AG04449 (cell line): ENCODE measurements at regions not wholly inside any gene's neighbourhood (a gene's known extent, or its start where the extent isn't known, plus 50 kb on each side); places are given as distances from the start of the nearest gene placed in this dataset.

ENCODE experiments used
- CTCF ChIA-PET: fragments of 350-600 bp; formaldehyde crosslinking; extraction: SDS; loops from one replicate; lab custom pipeline; 2021; ENCODE audit warnings: antibody characterized with exemption; lab: Yijun Ruan, JAX
- POLR2A ChIA-PET: fragments of 400-600, 350-600 bp; formaldehyde crosslinking; extraction: SDS; loops from one replicate; lab custom pipeline; 2020; ENCODE audit warnings: antibody characterized with exemption, inconsistent platforms; lab: Yijun Ruan, JAX
- DNase-seq: peaks from one replicate; pipeline ENCODE4 v3.0.0-alpha.2; 2010; ENCODE audit warnings: low read depth, low spot score
- H3K4me3 ChIP-seq: 2 replicates; pipeline ENCODE4 v1.5.1; 2011; ENCODE audit warnings: low read depth, mild to moderate bottlenecking, control low read depth, low read length
- CTCF ChIP-seq: IDR thresholded peaks from one replicate; pipeline ENCODE4 v1.5.1; 2011; ENCODE audit warnings: mild to moderate bottlenecking, moderate library complexity, low read length, control low read depth, inconsistent platforms; ENCODE audit not compliant: insufficient read depth; ENCODE audit errors: missing control alignments

GRCh38 chr18:10160251-10160650, 246.4 kb downstream of the VAPA start:
- POLR2A ChIA-PET: no interaction called here
- no peak for TF ChIP-seq CTCF
- CTCF ChIA-PET: interaction anchor here (1.2 kb wide), 1 partner anchor 359 kb away, joined by 3 read pairs; no protein-coding TSS in a partner anchor
- no peak overlapping the region for H3K4me3 ChIP-seq
- DNase-seq: no peak

GRCh38 chr18:10161315-10161714, 247.5 kb downstream of the VAPA start:
- TF ChIP-seq CTCF: no peak
- CTCF ChIA-PET: no interaction called here

GRCh38 chr18:10162340-10162739, 248.5 kb downstream of the VAPA start:
- ChIA-PET CTCF (no interaction called here), POLR2A (no interaction called here)
- no peak overlapping the region for H3K4me3 ChIP-seq
- TF ChIP-seq CTCF: no peak
- DNase-seq: no peak

More at GRCh38 chr18:10161315-10161714, 247.5 kb downstream of the VAPA start:
- H3K4me3 ChIP-seq: no peak overlapping the region
- POLR2A ChIA-PET: no interaction called here
- no peak for DNase-seq

GRCh38 chr18:10164271-10165071, 250.7 kb downstream of the VAPA start:
- no peak overlapping the region for H3K4me3 ChIP-seq
- no peak for DNase-seq
- TF ChIP-seq CTCF: no peak
- ChIA-PET POLR2A (no interaction called here), CTCF (interaction anchor here (1.0 kb wide), 1 partner anchor 11 kb away, joined by 3 read pairs; no protein-coding TSS in a partner anchor)

GRCh38 chr18:10166164-10166807, 252.5 kb downstream of the VAPA start:
- ChIA-PET POLR2A (no interaction called here), CTCF (no interaction called here)
- no peak for TF ChIP-seq CTCF
- H3K4me3 ChIP-seq: no peak overlapping the region
- DNase-seq: no peak

- TF ChIP-seq CTCF: no peak
- CTCF ChIA-PET: no interaction called here
- DNase-seq: no peak
- POLR2A ChIA-PET: no interaction called here
- no peak overlapping the region for H3K4me3 ChIP-seq
Observed at GRCh38 chr18:10167759-10168158, 253.9 kb downstream of the VAPA start.
